ENCODE measurements at regions not wholly inside any gene's neighbourhood (a gene's known extent, or its start where the extent isn't known, plus 50 kb on each side); places are given as distances from the start of the nearest gene placed in this dataset.

DNA sequence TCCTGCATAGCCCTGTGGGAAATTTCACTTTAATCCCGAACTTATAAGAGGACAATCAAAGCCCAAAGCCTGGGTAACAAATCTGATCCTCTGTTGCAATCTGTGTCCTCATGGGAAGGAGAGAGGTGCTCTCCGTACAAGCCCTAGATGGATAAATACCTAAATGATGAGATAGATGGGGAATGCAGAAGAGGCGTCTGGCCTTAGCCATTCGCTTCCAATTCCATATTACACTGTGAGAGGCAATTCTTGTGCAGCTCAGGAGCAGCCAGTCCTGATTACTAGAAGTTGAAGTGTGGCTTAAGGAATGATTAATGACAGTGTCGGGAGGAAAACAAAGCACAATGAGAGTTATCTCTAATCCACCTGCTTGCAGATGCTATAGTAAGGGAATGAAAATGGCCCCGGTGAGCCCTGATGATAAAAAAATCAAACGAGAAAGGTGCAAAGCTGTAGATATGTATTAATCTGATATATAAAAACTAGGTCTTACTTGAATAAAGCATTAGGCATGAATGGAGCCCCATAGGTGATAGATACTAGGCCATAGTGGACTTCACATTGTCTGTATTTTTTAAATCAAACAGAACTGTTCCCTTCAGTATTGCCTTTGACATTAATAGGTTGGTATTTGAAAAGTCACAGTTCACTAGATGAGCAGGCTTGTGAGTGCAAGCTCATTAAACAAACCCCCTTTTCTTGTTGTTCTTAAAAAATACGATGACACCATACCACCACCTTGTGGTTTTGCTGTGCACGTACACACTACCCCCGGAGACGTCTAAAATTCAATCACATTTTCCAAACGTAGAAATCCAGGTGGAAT lies 54.2 kb upstream of the TMCO5A start:
- intact Hi-C loops (cut with DNase I), result no loop called here
- no peak for DNase-seq (ENCODE audit: low spot score)

DNA sequence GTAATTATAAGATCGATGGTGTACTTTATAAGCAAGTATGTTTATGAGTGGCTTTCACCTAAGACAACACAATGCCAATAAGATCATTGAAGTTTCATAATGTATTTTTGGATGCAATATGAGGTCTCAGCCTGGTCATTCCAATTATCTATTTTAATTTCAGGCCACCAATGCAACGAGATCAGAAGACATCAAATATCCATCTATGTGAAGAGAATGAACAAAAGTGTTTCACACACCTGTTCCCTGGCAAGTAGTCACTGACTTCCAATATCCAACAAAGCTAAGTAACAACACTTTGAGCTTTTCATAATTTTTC lies 53.6 kb upstream of the TMCO5A start:
- intact Hi-C loops (cut with DNase I), result no loop called here
- DNase-seq (ENCODE audit: low spot score), result no peak

DNA sequence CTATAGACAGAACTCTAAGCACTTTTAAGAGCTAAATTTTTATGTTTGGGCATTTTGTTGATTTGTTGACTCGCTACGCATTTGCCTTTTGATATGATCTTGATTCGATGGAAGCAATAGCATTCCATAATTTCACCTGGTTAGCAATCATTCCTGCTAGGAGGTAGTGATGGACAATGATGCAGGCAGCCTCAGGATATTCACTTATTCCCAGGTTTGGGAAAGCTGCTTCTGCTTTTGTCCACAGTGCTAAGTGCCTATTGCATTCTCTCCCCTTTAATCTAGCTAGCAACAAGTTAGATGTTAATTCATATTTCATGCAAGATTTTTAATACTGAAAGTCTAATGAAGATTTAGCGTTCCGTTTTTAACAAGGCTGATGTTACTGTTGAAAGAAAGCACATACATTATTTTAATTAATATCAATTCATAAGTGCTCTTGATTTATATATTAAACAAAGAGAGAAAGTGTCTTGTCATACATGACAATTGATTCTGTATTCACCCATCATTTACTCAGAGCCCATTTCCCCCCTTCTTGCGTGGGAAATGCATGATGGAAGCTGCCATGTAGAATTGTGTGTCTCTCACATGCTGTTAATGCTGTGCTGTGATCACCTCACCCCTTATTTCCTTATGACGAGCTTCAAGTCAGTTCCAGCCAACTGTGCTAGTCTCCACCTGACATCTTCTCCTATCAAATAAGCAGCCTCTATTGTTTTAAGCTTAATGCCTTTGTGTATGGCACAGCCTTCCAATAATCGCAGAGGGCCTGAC lies 53.0 kb upstream of the TMCO5A start:
- no peak for DNase-seq (ENCODE audit: low spot score)
- intact Hi-C loops (cut with DNase I), result no loop called here

DNA sequence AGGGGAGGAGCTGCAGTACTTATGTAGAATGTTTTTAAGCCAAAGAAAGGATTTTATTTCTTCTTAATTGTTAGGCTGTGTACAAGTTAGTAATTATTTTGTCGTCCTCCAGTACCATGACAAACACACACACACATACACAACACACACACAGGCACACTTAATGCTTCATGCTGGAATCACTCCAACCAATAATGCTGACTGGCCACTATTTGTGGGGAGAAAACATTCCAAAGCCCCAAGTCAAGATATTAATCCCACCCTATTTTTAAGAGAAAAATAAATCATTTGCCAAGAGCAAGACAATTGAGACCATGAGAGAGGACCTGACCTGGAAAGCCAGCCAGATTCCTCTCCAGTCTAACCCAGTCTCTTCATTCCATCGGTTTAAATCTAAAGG lies 51.8 kb upstream of the TMCO5A start:
- DNase-seq (ENCODE audit: low spot score), result no peak
- intact Hi-C loops (cut with DNase I), result no loop called here

All from posterior vena cava (tissue), 2 donors.